GM18498 (cell line): ENCODE measurements at regions not wholly inside any gene's neighbourhood (a gene's known extent, or its start where the extent isn't known, plus 50 kb on each side); places are given as distances from the start of the nearest gene placed in this dataset.

Experiments
- ATAC-seq: cut with Tn5 transposase; IDR thresholded peaks from one replicate; pipeline ENCODE4 v1.9.1; 2021; ENCODE audit warnings: mild to moderate bottlenecking, moderate library complexity; ENCODE audit not compliant: unreplicated experiment

DNA sequence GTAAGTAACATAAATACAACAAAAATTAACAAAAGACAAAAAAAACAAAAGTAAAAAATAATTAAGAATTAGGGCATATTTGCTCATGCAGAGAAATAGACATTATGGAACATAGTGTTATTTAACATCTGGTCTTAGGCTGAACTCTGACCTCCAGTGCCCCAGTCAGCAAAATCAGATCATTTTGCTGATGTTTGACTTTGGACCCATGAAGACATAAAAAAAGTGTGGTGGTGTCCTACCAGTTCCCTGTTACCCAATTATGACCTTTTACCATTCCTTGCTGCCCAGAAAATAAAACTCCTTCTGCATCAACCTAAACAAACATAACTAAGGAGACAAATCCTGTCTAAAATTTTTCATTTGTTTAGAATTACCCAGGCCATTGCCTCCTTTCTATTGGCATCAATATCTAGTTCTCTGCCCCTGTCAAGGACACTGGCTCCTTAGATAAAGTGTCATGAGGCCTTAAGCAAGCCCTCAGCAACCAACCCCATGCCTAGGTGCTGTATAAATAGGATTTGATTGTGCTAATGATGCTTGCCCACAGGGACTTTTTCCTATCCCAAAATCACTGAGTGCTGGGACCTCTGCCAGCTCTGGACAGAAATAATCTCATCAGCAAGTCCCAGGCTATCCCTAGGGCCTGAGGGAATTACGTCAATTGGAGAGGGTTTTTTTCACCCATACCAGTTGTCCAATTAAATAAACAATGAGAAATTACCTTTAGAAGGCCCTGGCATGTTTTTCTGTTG is 334.5 kb upstream of the UMPS start:
- ATAC-seq: no peak

DNA sequence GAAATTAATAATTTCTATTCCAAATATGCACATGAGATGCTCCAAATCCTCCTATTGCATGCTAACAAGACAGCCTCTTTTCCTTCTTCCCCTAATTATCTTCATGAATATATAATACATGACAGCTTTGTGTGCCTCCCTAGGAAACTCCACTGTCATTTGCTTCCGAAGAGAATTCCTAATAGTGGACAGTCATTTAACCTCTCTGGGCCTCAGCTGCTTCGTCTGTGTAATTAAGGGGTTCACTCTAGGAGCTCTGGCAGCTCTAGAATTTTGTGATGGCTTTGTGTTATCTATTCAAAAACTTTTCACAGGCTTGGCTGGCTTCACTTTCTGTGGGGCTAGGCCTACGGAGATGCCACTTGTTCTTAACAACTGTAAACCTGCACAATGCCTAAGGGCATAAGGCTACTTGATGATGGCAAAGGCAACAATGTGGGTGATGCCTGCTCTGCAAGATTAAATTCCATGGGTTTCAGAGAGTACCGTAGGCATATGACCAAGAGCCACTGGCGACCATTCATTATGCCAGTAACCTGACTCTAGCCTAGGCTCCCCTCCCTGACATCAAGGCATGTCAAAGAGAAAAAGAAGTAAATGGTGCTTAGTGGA is 333.8 kb upstream of the UMPS start:
- ATAC-seq: no peak

DNA sequence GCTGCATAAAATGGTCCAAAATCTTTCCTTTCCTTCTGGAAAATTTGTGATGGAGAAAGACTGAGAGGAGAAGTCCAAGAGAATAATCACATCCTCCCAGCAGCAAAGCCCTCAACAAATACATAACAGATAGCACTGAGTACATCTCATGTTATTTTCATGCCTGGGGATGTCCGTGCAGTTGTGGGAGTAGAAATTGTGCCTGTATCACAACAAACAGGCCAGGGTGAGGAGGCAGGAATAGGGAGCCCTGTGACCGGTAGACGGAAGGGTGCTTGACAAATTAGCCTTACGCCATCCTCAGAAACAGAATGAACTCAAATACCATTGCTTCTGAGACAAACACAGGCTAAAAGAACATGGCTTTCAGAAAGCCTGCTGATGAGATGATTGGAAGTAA is 333.2 kb upstream of the UMPS start:
- no peak for ATAC-seq

DNA sequence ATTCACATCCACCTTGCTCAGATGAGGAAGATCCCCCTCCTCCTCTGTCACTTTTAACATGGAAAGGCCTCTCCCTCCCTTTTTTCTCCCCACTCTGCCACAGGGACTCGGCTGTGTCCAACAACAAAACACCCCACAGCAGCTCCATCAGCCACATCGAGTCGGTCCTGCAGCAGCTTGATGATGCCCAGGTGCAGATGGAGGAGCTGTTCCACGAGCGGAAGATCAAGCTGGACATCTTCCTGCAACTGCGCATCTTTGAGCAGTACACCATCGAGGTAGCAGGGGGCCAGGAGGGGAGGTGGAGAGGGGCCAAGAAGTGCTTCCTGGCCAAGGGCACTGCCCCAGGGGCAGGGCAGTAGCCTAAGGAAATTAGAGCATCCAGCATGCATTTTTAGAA is 331.7 kb upstream of the UMPS start:
- no peak for ATAC-seq

DNA sequence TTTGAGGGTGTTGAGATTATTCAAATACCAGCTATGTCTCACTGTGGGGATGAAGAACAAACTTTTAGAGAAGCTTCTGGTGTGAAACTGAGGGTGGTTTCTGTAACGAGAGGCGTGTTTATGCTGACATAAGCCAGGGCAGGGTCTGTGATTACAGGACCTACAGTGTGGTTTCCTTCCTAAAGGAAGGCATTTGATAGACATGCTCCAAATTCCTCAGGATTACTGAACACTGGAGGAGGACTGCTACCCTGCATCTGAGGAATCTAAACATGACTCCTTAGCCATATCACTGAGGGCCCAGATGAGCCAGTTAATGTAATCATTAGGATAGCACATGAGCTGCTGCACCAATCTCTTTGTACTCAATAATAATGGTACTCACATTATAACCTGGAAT is 328.4 kb upstream of the UMPS start:
- ATAC-seq: no peak

DNA sequence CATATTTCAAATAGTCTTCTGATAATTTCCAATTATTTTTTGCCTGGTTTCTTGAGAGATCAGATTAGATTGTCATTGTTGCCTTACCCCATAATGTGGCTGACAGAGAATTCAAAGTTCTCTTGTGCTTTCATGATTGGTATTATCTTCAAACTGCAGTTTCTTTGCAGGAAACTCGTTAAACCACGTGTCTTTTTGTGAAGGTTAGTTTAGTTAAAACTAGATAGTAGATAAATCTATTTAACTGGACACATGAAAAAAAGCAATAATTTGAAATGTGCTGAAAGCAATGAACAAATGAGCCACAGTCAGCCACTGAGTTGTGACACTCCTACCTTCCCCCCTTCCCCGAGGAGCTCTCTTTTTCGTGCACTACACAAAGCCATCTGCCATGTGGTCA is 327.5 kb upstream of the UMPS start:
- no peak for ATAC-seq

DNA sequence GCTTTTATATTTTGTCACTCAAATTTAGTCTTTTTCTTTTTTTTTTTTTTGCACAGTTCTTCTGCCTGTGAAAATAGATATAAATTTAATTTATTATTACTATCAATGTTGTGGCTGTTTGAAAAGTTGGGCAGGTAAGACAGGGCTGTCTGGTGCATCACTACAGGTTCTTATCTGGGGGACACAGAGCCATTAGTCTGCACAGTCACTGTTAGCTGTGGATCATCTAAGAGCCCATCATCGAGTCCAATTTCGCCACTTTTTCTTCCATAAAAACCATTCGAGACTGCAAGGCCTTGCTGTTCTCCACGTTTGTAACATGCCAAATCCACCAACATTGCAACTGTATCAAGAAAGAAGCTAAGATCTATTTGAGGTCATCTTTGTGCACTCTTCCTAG is 325.6 kb upstream of the UMPS start:
- ATAC-seq: no peak

DNA sequence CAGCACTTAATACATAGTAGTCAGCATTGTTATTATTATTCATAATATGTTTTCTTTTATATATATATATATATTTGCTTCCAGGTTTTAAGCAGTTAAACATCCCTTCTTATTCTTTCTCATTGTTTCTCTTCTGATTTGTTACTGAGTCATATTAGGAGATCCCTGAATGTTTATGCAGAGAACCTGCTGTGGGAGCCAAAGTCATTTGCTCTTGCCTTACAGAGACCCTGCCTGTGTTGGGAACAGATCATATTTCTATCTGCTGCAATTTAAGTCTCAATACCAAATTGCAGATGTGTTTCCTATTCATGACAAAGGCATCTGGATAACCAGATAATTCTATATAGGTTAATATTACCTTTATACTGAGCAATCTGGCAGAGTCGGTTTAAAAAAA is 323.0 kb upstream of the UMPS start:
- ATAC-seq: no peak

DNA sequence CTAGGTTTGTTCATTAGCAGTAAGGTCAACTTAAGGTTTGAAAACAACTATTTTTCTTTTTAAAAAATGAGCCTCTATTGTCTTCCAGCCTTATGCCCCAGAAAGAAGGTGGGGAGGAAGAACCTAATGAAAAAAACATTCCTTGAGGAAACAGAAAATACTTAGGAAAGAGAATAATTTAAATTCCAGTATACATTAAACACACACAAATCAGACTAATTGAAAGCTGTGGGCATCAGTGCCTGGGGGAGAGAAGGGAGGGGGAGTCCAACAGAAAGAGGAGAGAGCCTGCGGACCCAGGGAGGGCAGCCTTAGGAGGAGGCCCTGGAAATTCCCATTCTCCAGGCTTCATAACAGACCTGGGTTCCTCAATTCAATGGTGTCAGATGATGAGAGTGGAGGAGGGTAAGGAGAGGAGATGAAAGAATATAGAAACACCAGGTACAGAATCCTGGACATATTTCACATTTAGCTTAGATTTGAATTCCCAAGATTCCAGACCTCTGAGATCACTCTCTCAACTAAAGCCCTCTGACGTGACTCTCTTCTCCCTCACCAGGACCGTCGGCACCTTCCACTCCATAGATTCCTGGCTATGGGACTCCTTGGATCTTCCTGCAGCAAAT is 320.5 kb upstream of the UMPS start:
- no peak for ATAC-seq

DNA sequence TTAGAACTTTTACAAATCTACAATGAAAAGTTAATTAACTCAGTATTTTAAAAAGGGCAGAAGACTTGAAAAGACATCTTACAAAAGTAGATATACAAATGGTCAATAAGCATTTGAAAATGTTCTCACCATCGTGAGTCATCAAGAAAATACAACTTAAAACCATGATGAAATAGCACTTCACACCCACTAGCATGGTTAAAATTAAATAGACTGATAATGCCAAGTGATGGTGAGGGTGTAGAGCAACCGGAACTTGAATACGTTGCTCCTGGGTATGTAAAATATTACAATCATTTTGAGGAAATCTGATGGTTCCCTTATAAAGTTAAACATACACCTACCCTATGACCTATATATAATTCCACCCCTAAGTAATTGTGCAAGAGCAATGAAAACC is 319.8 kb upstream of the UMPS start:
- ATAC-seq: no peak

DNA sequence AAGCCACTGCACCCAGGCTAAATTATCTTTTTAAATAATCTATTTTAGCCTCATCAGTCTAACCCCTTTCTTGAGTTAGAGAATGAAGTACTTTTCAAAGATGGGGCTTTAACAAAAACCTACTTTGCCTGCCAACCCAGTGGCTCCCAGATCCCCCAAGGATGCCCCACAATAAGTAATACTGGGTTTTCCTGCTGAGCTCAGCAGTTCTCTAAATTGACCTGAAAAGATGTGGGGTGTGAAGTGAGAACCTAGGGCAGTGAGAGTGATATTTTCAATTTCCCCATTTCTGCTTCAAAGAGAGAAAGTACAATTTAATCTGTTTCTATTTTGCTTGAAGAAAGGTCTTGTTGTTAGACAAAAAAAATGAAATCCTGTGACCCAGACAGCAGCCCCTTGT is 318.5 kb upstream of the UMPS start:
- ATAC-seq: no peak

DNA sequence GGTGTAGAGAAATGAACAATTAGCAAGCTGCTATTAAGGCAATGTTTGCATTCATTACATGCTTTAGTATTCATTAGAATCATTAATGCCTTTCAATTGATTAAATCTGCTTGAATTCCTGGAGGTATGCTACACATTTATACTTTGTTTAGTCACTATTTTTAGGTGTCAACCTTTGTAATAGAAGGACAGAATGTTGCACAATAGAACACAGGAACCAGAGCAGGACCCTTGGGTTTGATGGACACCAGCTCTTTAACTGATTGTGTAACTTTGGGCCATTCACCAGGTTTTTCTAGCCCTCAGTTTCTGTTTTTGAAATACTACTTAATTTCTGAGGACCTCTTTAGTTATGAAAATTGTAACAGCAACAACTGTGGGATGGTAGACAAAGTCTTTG is 317.6 kb upstream of the UMPS start:
- no peak for ATAC-seq

DNA sequence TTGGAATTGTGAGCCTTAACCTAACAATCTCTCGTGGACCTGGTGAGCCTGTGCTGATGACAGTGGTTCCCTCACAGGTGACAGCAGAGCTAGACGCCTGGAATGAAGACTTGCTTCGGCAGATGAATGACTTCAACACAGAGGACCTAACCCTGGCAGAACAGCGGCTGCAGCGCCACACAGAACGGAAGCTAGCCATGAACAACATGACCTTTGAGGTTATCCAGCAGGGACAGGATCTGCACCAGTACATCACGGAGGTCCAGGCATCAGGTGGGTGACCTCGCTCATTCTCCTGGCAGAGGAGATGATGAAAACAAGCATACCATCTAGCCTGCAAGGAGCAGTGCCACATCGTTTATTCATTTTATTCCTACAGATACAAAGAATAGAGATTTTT is 316.9 kb upstream of the UMPS start:
- no peak for ATAC-seq

DNA sequence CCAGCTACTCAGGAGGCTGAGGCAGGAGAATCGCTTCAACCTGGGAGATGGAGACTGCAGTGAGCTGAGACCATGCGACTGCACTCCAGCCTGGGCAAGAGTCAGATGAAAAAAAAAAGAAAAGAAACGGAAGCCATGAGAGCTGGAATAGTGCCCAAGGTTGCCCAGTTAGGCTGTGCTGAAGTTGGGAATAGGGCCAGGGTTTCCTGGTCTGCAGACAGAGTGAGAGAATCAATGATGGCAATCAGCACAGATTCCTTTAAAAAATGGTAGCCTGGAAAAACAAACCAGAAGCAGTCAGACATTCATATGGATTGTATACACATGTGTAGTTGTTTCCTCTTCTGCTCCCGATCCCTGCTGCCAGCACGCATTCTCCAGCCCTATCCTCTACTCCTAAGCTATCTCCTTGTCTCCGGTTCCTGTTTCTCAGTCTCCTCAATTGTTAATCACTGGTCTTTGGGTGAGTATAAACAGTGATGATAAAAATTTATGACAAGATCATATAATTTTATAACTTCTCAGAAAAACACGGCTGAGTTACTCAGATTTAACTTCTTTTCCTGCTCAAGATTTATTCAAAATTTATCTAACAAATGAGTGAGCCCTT is 316.2 kb upstream of the UMPS start:
- ATAC-seq: no peak

DNA sequence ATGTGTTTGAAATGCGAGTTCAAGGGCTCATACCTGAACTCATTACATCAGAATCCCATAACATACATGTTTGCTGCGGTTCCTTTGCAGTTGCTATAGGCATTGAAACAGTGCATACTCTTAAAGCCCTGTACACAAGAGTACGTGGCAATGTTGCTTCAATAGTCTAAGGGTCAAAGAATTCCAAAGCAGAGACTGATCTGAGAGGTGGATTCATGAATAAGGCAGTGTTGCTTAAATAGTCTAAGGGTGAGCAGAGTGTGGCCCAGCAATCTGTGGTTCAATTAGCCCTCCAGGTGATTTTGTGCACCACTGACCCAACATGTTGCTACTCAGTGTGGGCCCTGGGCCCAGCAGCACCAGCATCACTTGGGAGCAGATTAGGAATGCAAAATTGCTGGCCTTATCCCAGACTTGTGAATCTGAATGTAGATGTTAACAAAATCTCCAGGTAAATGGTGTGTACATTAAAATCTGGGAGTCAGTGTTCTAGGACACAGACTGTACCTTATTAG is 314.7 kb upstream of the UMPS start:
- ATAC-seq: no peak

DNA sequence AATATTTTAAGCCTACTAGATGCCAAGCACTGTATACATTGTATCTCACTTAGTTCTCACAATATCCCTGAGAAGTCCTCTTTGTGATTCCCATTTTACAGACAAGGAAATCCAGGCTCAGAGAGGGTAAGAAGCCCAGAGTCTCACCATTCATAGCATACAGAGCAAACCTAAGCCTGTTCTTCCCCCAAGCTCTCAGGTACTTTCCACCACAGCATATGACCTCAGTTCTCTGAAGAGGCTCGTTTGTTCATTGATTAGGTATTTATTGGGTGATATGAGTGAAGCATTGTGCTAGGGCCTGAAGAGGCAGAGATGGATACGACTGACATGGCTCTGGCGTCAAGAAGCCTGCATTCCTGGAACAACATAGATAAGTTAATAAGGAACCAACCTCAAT is 310.9 kb upstream of the UMPS start:
- ATAC-seq: no peak

DNA sequence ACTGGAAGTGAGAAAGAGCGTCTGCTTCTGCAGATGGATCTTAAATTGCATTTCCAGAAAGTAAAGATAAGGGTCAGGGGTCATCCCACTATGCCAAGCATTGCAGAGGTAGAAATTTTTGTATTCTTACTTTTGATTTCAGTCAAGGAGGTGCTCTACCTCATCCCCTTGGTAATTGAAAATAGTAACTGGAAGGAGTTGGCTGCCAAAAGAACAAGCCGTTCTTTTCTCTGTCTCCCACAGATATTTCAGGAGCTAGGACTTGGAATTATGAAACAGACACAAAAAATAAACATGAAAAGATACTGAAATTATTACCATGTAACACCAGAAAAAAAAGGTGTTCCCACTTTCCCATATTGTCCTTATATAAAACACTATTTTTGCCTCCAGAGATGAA is 309.9 kb upstream of the UMPS start:
- ATAC-seq: no peak

DNA sequence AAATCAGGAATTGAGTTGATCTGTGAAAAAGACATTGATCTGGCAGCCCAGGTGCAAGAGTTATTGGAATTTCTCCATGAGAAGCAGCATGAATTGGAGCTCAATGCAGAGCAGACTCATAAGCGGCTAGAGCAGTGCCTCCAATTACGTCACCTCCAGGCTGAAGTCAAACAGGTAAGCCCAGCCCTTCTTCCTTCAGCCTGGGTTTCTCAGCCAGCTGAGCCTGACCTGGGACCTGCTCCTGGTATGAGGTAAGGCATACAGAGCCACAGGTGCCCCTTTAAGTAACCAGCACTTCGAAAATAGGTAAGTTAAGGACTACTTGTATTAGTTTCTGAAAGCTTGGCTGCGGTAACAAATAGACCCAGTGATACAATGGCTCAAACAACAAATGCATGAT is 307.4 kb upstream of the UMPS start:
- ATAC-seq: no peak

DNA sequence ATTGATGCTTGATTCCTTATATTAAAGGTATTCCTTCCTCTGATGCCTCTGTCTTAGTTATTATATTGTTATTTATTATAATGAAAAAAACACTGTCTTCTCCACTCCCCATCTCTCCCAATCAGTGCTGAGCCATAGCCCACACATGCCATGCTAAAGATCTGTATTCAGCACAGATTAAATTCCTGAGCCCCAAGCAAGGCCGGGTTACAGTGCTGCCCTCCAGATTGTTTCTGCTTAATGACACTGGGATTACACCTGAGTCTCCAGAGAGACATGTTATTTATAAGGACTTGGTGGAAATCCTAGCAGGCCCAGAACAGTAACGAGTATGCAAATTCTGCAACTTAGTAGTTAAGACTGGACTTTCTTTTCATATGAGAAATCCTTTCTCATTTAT is 305.9 kb upstream of the UMPS start:
- ATAC-seq: no peak

DNA sequence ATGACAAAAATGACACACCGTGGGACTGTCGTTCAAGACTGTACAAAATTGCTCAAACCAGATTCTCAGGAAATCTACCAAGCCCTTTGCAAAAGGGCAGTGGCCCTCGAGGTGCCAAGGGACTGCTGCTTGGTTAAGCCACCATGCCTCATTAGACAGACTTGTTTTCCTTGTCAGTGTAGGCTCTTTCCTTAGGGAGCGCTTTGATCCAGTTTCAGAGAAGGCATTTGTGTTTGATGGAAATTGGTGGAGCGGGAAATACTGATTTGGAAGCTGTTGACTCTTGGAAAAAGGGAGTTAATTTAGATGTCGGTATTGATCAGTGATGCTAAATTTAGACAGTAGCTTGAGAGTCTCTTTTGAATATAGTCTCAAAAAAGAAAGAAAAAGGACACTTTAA is 304.3 kb upstream of the UMPS start:
- no peak for ATAC-seq

DNA sequence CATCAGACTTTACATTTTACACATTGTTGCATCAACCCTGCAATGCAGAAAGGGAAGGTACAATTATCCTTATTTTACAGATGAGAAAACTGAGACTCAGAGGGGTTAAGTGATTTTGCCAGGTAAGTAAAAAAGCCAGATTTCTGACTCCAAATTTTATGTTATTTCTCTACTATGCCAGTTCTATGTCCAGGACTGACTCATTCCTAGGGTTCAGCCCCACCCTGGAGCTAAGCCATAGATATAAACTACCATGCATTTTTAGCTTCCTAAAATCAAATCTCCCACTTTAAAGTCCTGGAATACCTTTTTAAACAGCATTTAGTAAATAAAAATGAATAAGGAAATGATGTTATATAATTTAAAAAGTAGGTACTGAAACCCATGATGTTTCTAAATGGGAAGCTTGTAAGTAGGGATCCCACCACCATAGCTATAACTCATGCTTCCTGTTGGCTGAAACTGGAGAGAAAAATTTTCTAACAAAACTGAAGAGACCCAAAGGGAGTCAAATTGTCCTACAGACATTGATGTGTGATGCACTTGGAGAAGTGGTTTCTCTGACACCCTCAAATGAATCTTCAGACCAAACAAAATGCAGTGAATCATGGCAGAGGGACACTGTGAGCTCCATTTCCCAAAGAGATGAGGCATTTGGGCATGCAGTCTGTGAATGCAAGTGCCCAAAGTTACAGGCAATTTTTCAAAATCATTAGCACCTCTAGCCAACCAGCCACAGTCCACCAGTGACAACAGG is 301.7 kb upstream of the UMPS start:
- ATAC-seq: no peak
